GM12878 (cell line): ENCODE measurements at regions not wholly inside any gene's neighbourhood (a gene's known extent, or its start where the extent isn't known, plus 50 kb on each side); places are given as distances from the start of the nearest gene placed in this dataset.

ENCODE experiments used
- ATAC-seq: fragments of 200-7000 bp; cut with Tn5 transposase; 3 replicates; pipeline ENCODE4 v1.9.1; 2020; ENCODE audit warnings: mild to moderate bottlenecking, moderate library complexity
- BruUV-seq: library from RNA; stranded (reverse); fragments of 400-500 nt; replicated peaks from 2 replicates; lab custom pipeline; 2021; lab: Mats Ljungman, UMichigan
- CTCF ChIA-PET: fragments of 300-600 bp; sonication (Branson Sonifier 250); formaldehyde crosslinking; extraction: SDS; loops from one replicate; lab custom pipeline; 2021; ENCODE audit warnings: inconsistent platforms; lab: Yijun Ruan, JAX
- POLR2A ChIA-PET: fragments of 350-600 bp; formaldehyde crosslinking; extraction: SDS; loops from one replicate; lab custom pipeline; 2021; ENCODE audit warnings: inconsistent platforms; lab: Charles Lee
- RAD21 ChIA-PET: fragments of 300-600 bp; sonication (Branson Sonifier 250); formaldehyde crosslinking; loops from one replicate; lab custom pipeline; 2023; ENCODE audit warnings: antibody characterized with exemption; ENCODE audit not compliant: unreplicated experiment; lab: Charles Lee
- SMC1A ChIA-PET: fragments of 300-600 bp; sonication (Branson Sonifier 250); formaldehyde crosslinking; loops from one replicate; lab custom pipeline; 2023; ENCODE audit not compliant: unreplicated experiment, uncharacterized antibody; lab: Charles Lee
- DNase-seq: peaks from one replicate; pipeline ENCODE4 v3.0.0-alpha.2; 2011; ENCODE audit warnings: low read depth, low spot score
- FAIRE-seq: peaks from 3 replicates; lab custom pipeline; 2011; peaks lifted over from hg19 to GRCh38; lab: Jason Lieb, UNC
- H2AFZ ChIP-seq: 2 replicates; pipeline ENCODE4 v1.6.0; 2011; ENCODE audit warnings: low read depth, low read length, control low read depth; ENCODE audit not compliant: control insufficient read depth
- H3K27ac ChIP-seq: 2 replicates; pipeline ENCODE4 v1.5.1; 2011; ENCODE audit warnings: control low read depth; ENCODE audit not compliant: control insufficient read depth, insufficient read depth
- H3K27me3 ChIP-seq, 2 experiments: replicated peaks in 1 of 2; 2 replicates each; pipeline versions ENCODE4 v1.6.0 to v1.6.1; 2011; ENCODE audit warnings: low read length in 1 of 2; ENCODE audit not compliant: control insufficient read depth in 2 of 2, insufficient read depth in 2 of 2
- H3K36me3 ChIP-seq, 2 experiments: 2 replicates each; pipeline ENCODE4 v1.5.1; 2011; ENCODE audit warnings: low read length in 1 of 2; ENCODE audit not compliant: control insufficient read depth in 2 of 2, insufficient read depth in 2 of 2
- H3K4me1 ChIP-seq: 2 replicates; pipeline ENCODE4 v1.6.1; 2011; ENCODE audit warnings: mild to moderate bottlenecking, low read length, moderate library complexity, mixed read lengths; ENCODE audit not compliant: control insufficient read depth, insufficient read depth
- H3K4me2 ChIP-seq: 2 replicates; pipeline ENCODE4 v1.6.0; 2011; ENCODE audit warnings: control low read depth; ENCODE audit not compliant: control insufficient read depth, insufficient read depth
- H3K4me3 ChIP-seq: fragments of 200-600 bp; sonication (generic); 2 replicates; pipeline ENCODE4 v1.5.1; 2016
- H3K79me2 ChIP-seq: 2 replicates; pipeline ENCODE4 v1.6.0; 2011; ENCODE audit warnings: low read length; ENCODE audit not compliant: control insufficient read depth, insufficient read depth
- H3K9ac ChIP-seq: 2 replicates; pipeline ENCODE4 v1.8.0; 2011; ENCODE audit warnings: low read length, control low read depth, mixed read lengths; ENCODE audit not compliant: control insufficient read depth, insufficient read depth
- H3K9me3 ChIP-seq: replicated peaks from 3 replicates; pipeline ENCODE4 v1.5.1; 2011; ENCODE audit warnings: mild to moderate bottlenecking, low read length; ENCODE audit not compliant: control insufficient read depth, insufficient read depth
- H4K20me1 ChIP-seq: 2 replicates; pipeline ENCODE4 v1.6.0; 2011; ENCODE audit not compliant: control insufficient read depth, insufficient read depth
- CUX1 ChIP-seq: IDR thresholded peaks from 2 replicates; pipeline ENCODE4 v1.6.1; 2012; ENCODE audit warnings: improper control_type of control experiment, low read depth, low read length; ENCODE audit not compliant: insufficient replicate concordance
- ELK1 ChIP-seq: IDR thresholded peaks from 2 replicates; pipeline ENCODE4 v1.6.1; 2012; ENCODE audit warnings: low read depth, low read length, improper control_type of control experiment
- KLF5 ChIP-seq: fragments of 450-650 bp; IDR thresholded peaks from 2 replicates; pipeline ENCODE4 v1.6.1; 2014; ENCODE audit warnings: mild to moderate bottlenecking; ENCODE audit not compliant: partially characterized antibody
- MXI1 ChIP-seq: fragments of 150-350 bp; IDR thresholded peaks from 2 replicates; pipeline ENCODE4 v1.6.1; 2011; ENCODE audit warnings: low read depth, mild to moderate bottlenecking, inconsistent platforms, low read length, improper control_type of control experiment
- MYB ChIP-seq: fragments of 150-350 bp; IDR thresholded peaks from 2 replicates; pipeline ENCODE4 v1.6.1; 2014; ENCODE audit warnings: mild to moderate bottlenecking, low read depth, low read length, borderline replicate concordance
- PAX5 ChIP-seq: IDR thresholded peaks from 2 replicates; pipeline ENCODE4 v1.6.1; 2011; ENCODE audit warnings: low read depth, low read length, borderline replicate concordance
- SMC3 ChIP-seq: IDR thresholded peaks from 2 replicates; pipeline ENCODE4 v1.6.1; 2011; ENCODE audit warnings: low read length, improper control_type of control experiment, borderline replicate concordance
- TARDBP ChIP-seq: IDR thresholded peaks from 2 replicates; pipeline ENCODE4 v1.6.1; 2016; ENCODE audit warnings: borderline replicate concordance
- YY1 ChIP-seq: IDR thresholded peaks from 2 replicates; pipeline ENCODE4 v1.6.1; 2011; ENCODE audit warnings: low read depth, mild to moderate bottlenecking, low read length
- ZNF384 ChIP-seq: IDR thresholded peaks from 2 replicates; pipeline ENCODE4 v1.6.1; 2012; ENCODE audit warnings: low read depth, mild to moderate bottlenecking, low read length, improper control_type of control experiment, borderline replicate concordance
- ZSCAN29 ChIP-seq: fragments of 450-650 bp; IDR thresholded peaks from 2 replicates; pipeline ENCODE4 v1.6.1; 2017; ENCODE audit warnings: mild to moderate bottlenecking, moderate library complexity
- WGBS: methylation state at CpG from one replicate; pipeline ENCODE4 v1.1.6; 2016; ENCODE audit warnings: low lambda C conversion rate; ENCODE audit not compliant: insufficient replicate concordance, insufficient coverage; ENCODE audit errors: missing lambda C conversion rate; 5-methylcytosine and 5-hydroxymethylcytosine counted together
- in situ Hi-C: fragments of 300-500 bp; cut with MboI; formaldehyde crosslinking; loops from 9 replicates; pipeline ENCODE4 v1.14.3; 2018; ENCODE audit warnings: mixed read lengths
- intact Hi-C: fragments of 100-400 bp; cut with micrococcal nuclease; formaldehyde crosslinking; loops from one replicate; pipeline ENCODE4 v1.14.2; 2022; ENCODE audit not compliant: unreplicated experiment

- DNase-seq = no peak
- Histone ChIP-seq H3K9ac (no peak overlapping the region), H3K79me2 (no peaks in the 10 kb centered on the region), H3K4me2 (no peak overlapping the region), H2AFZ (no peak overlapping the region), H3K27me3 (no peaks in the 10 kb centered on the region), H3K4me1 (no peaks in the 10 kb centered on the region), H3K9me3 (no peaks in the 10 kb centered on the region), H3K4me3 (no peak overlapping the region), H3K36me3 (no peaks in the 10 kb centered on the region), H3K27ac (no peak overlapping the region), H4K20me1 (no peaks in the 10 kb centered on the region)
- intact Hi-C loops = no loop called here
- ChIA-PET SMC1A (no interaction called here), RAD21 (no interaction called here), CTCF (no interaction called here), POLR2A (no interaction called here)
- 38% methylated on average over 1 of the region's 1 CpG for WGBS
- TF ChIP-seq MXI1 (no peak), ZSCAN29 (no peak), PAX5 (no peak), YY1 (no peak), SMC3 (no peak), ELK1 (no peak), CUX1 (no peak), ZNF384 (no peak), KLF5 (no peak), TARDBP (no peak), MYB (no peak)
- in situ Hi-C loops = no loop called here
- ATAC-seq = no peak
- BruUV-seq = no TSS peak
- FAIRE-seq = no peak
These were observed 1075.1 kb upstream of the EPHA7 start for GRCh38 chr6:94494500-94494899.
